Astrocyte of the spinal cord (primary cell): ENCODE measurements at regions not wholly inside any gene's neighbourhood (a gene's known extent, or its start where the extent isn't known, plus 50 kb on each side); places are given as distances from the start of the nearest gene placed in this dataset.

Experiments
- DNase-seq: peaks from one replicate; pipeline ENCODE4 v3.0.0; 2011; ENCODE audit warnings: low read depth, low spot score
- H3K4me3 ChIP-seq: 2 replicates; pipeline ENCODE4 v1.5.1; 2011; ENCODE audit warnings: low read depth, mild to moderate bottlenecking, low read length, moderate library complexity
- in situ Hi-C: cut with HindIII; loops from 2 replicates; pipeline ENCODE4 v1.10.0; 2017; ENCODE audit warnings: low sequenced_read_pairs
- TF ChIP-seq, protein P1 (sequence below): IDR thresholded peaks from 2 replicates; pipeline ENCODE4 v1.5.1; 2012; ENCODE audit warnings: low read depth, mild to moderate bottlenecking, low read length, inconsistent platforms

DNA sequence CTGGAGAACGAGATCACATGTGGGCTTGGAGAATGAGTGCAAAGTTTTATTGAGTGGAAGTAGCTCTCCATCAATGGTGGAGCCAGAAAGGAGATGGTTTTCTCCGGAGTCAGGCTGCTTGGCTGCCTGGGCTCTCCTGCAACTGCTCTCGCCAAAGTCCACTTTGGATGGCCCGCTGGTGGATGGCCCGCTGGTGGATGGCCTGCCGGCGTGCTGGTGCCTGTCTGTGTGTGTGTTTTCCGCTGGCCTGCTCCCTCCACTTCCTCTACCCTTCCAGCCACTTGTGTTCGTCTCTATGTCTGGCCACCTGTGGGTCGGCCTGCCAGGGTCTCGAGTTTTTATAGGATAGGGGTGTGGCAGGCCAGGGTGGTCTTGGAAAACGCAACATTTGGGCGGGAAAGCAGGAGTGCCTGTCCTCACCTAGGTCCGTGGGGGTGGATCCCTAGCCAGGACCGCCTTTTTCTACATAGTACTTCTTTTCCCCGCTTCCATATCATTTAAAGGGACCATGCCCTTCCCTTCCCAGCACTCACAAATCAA is 1292.1 kb upstream of the PIK3C3 start:
- no peak overlapping the region for H3K4me3 ChIP-seq
- DNase-seq: no peak
- TF ChIP-seq, protein P1, sequence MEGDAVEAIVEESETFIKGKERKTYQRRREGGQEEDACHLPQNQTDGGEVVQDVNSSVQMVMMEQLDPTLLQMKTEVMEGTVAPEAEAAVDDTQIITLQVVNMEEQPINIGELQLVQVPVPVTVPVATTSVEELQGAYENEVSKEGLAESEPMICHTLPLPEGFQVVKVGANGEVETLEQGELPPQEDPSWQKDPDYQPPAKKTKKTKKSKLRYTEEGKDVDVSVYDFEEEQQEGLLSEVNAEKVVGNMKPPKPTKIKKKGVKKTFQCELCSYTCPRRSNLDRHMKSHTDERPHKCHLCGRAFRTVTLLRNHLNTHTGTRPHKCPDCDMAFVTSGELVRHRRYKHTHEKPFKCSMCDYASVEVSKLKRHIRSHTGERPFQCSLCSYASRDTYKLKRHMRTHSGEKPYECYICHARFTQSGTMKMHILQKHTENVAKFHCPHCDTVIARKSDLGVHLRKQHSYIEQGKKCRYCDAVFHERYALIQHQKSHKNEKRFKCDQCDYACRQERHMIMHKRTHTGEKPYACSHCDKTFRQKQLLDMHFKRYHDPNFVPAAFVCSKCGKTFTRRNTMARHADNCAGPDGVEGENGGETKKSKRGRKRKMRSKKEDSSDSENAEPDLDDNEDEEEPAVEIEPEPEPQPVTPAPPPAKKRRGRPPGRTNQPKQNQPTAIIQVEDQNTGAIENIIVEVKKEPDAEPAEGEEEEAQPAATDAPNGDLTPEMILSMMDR: no peak
- in situ Hi-C loops: no loop called here

DNA sequence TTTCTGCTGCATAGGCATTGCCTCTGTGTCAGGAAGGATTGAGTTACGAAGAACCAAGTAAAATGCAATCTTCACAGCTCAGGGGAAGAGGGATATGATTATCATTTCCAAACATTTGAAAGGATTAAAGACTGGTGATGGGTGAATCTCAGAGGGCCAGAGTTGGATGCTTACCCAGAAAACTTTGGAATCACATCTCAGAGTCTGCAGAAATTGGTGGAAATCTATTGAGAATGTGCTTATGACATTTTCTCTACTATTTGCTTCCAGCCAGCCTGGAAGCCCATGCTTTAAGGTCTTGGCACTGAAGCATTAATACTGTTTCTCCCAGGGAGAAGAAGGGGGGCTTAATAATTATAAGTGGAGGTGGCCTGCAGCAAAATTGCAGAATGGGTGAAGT is 1301.4 kb upstream of the PIK3C3 start:
- no peak for DNase-seq
- TF ChIP-seq, protein P1: no peak
- no peak overlapping the region for H3K4me3 ChIP-seq
- in situ Hi-C loops: no loop called here

DNA sequence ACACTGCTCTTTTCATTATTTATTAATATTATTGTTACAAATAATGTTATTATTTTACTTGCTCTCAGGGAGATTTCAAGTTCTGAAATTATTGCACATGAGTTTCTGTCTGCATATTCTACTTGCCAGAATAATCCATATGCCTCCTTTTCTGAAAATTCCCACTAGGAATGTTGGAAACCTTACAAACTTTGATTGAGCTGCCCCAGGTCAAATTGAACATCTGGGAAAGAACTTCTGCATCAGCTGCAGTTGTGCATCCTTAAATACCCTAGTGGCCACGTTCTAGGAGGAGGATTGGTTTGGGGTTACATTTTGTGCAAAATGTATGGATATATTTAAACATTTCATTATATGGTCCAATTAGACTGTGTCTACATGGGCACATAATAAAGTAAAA is 1302.7 kb upstream of the PIK3C3 start:
- DNase-seq: no peak
- TF ChIP-seq, protein P1: no peak
- in situ Hi-C loops: no loop called here
- no peak overlapping the region for H3K4me3 ChIP-seq

DNA sequence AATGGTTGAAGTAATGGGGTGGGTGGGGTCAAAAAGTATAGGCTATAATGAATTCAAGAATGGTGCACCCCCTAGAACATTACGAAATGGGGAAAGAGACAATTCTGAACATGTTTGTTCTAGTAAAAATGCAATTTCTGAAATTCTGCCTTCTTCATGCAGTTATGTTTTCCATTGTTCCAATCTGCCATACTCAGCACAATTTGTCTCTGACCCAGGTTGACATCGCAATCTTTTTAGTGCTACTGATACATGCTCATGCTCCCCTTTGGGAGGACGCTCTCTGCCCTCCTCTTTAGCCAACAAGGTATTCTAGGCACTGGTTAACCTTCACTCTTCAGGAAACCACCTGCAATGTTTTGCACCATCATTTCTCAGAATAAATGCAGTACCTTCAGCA is 1303.9 kb upstream of the PIK3C3 start:
- H3K4me3 ChIP-seq: no peak overlapping the region
- DNase-seq: no peak
- TF ChIP-seq, protein P1: no peak
- in situ Hi-C loops: no loop called here

DNA sequence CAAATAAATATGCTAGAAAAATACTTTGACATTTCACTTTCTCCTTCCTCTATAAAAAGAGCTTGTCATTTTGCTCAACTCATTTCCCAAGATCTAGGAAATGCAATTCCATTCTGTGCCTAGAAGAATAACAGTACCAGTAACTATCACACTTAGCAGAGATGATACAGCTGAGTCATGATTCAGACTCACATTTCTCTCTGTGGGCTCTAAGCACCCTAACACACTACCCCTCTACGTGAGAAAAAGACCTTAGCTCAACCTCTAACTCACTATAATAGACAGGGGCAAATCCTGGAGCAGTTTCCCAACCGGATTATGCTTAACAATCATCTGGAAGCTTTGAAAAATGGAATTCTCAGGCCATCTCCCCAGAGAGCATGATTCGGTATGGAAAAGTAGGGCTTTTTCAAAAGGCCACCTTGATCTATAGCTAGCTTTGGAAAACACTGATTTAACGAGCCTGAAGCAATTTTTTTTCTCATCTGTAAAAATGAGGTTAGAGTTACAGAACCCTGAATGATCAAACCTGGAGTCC is 1312.3 kb upstream of the PIK3C3 start:
- no peak for DNase-seq
- no peak overlapping the region for H3K4me3 ChIP-seq
- TF ChIP-seq, protein P1: no peak
- in situ Hi-C loops: no loop called here

DNA sequence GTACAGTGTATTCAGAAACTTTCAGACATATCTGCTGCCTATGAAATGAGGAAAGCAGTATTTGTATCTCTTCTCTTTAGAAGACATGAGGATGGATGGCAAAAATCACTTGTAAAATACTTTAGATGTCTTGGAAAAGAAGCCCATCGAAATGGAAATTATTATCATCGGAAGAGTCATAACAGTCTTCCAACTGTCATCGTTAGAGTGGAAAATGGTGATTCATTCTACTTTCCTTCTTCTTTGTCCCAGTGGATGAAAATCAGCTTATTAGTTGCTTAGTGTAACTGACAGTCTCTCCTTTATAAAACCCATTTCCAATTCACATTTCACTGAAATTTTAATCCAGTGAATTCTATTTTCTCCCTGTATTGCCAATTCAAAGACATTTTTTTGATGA is 1323.7 kb upstream of the PIK3C3 start:
- DNase-seq: no peak
- TF ChIP-seq, protein P1: no peak
- in situ Hi-C loops: no loop called here
- no peak overlapping the region for H3K4me3 ChIP-seq
